Liver (tissue), 3 donors: ENCODE measurements at regions not wholly inside any gene's neighbourhood (a gene's known extent, or its start where the extent isn't known, plus 50 kb on each side); places are given as distances from the start of the nearest gene placed in this dataset.

Source experiments
- ATF3 ChIP-seq: IDR thresholded peaks from 2 replicates; pipeline ENCODE4 v1.6.1; 2016; ENCODE audit warnings: antibody characterized with exemption
- CTCF ChIP-seq: fragments of 150-350 bp; IDR thresholded peaks from 2 replicates; pipeline ENCODE4 v1.5.1; 2017; ENCODE audit warnings: improper control_type of control experiment, low read depth, low read length; ENCODE audit not compliant: missing input control
- FOXA1 ChIP-seq: IDR thresholded peaks from 2 replicates; pipeline ENCODE4 v1.6.1; 2016; ENCODE audit warnings: antibody characterized with exemption
- GABPA ChIP-seq, 2 donors: IDR thresholded peaks in 1 of 2; conservative IDR thresholded peaks in 1 of 2; 2 replicates each; pipeline ENCODE4 v1.6.1; 2016; ENCODE audit warnings: antibody characterized with exemption in 2 of 2, mild to moderate bottlenecking in 1 of 2, moderate library complexity in 1 of 2
- HNF4G ChIP-seq: IDR thresholded peaks from 2 replicates; pipeline ENCODE4 v1.6.1; 2016; ENCODE audit warnings: antibody characterized with exemption
- JUND ChIP-seq, 2 donors: IDR thresholded peaks; 2 replicates each; pipeline ENCODE4 v1.6.1; 2016; ENCODE audit warnings: antibody characterized with exemption in 2 of 2
- MAX ChIP-seq: IDR thresholded peaks from 2 replicates; pipeline ENCODE4 v1.6.1; 2016; ENCODE audit warnings: antibody characterized with exemption
- REST ChIP-seq: IDR thresholded peaks from 2 replicates; pipeline ENCODE4 v1.6.1; 2016; ENCODE audit warnings: antibody characterized with exemption, mild to moderate bottlenecking
- SP1 ChIP-seq: IDR thresholded peaks from 2 replicates; pipeline ENCODE4 v1.6.1; 2018; ENCODE audit warnings: antibody characterized with exemption, mild to moderate bottlenecking
- TAF1 ChIP-seq: conservative IDR thresholded peaks from 2 replicates; pipeline ENCODE4 v1.6.1; 2016; ENCODE audit warnings: antibody characterized with exemption, mild to moderate bottlenecking
- YY1 ChIP-seq: IDR thresholded peaks from 2 replicates; pipeline ENCODE4 v1.6.1; 2016; ENCODE audit warnings: antibody characterized with exemption, mild to moderate bottlenecking
- donor health status: healthy.
- donor health status: healthy.

GRCh38 chr4:95675623-95676022 is 126.8 kb upstream of the UNC5C start:
- TF ChIP-seq CTCF (no peak), REST (no peak), JUND (IDR thresholded peaks at IDR 0.05) (no peak), GABPA (IDR thresholded peaks at IDR 0.05 in 1 of 2, conservative IDR thresholded peaks at IDR 0.05 in 1 of 2) (no peak), TAF1 (no peak), MAX (no peak), FOXA1 (no peak), HNF4G (no peak), SP1 (no peak), YY1 (no peak), ATF3 (no peak)
